WTC11 (cell line): ENCODE measurements at regions not wholly inside any gene's neighbourhood (a gene's known extent, or its start where the extent isn't known, plus 50 kb on each side); places are given as distances from the start of the nearest gene placed in this dataset.

Experiments
- ATAC-seq: fragments of 200-7000 bp; cut with Tn5 transposase; 2 replicates; pipeline ENCODE4 v1.10.0; 2021; ENCODE audit warnings: mild to moderate bottlenecking, moderate library complexity
- CTCF ChIA-PET: fragments of 300-600 bp; sonication (Branson Sonifier 250); formaldehyde crosslinking; loops from one replicate; lab custom pipeline; 2021; ENCODE audit warnings: antibody characterized with exemption; lab: Charles Lee
- POLR2A ChIA-PET: fragments of 350-600 bp; sonication (Branson Sonifier 250); formaldehyde crosslinking; loops from one replicate; lab custom pipeline; 2021; ENCODE audit warnings: antibody characterized with exemption; lab: Charles Lee
- DNase-seq: peaks from one replicate; pipeline ENCODE4 v3.0.0; 2021; ENCODE audit warnings: low spot score
- H3K27ac Mint-ChIP-seq: 2 replicates; pipeline ENCODE4 v1.8.0; 2021; ENCODE audit warnings: mixed read lengths
- H3K27me3 Mint-ChIP-seq: 2 replicates; pipeline ENCODE4 v1.8.0; 2021; ENCODE audit warnings: low read depth, mild to moderate bottlenecking, moderate library complexity, mixed read lengths
- H3K36me3 Mint-ChIP-seq: 2 replicates; pipeline ENCODE4 v1.8.0; 2021; ENCODE audit warnings: mixed read lengths
- H3K4me1 Mint-ChIP-seq: 2 replicates; pipeline ENCODE4 v1.8.0; 2022; ENCODE audit warnings: mixed read lengths
- H3K4me3 Mint-ChIP-seq: 2 replicates; pipeline ENCODE4 v1.8.0; 2021; ENCODE audit warnings: mild to moderate bottlenecking, moderate library complexity, mixed read lengths
- H3K9me3 Mint-ChIP-seq: 2 replicates; pipeline ENCODE4 v1.8.0; 2021; ENCODE audit warnings: mixed read lengths
- ATF1 ChIP-seq: sonication (generic); formaldehyde crosslinking; IDR thresholded peaks from 2 replicates; pipeline ENCODE4 v1.8.1; 2023; ENCODE audit warnings: mild to moderate bottlenecking, moderate library complexity, missing genetic modification reagents
- ATF2 ChIP-seq: sonication (generic); formaldehyde crosslinking; IDR thresholded peaks from 2 replicates; pipeline ENCODE4 v1.8.1; 2022; ENCODE audit warnings: low read depth, missing genetic modification reagents, borderline replicate concordance
- ATF3 ChIP-seq: sonication (generic); formaldehyde crosslinking; conservative IDR thresholded peaks from 2 replicates; pipeline ENCODE4 v1.8.1; 2022; ENCODE audit warnings: mild to moderate bottlenecking, missing genetic modification reagents
- ESRRA ChIP-seq: sonication (generic); formaldehyde crosslinking; IDR thresholded peaks from 2 replicates; pipeline ENCODE4 v1.8.1; 2022; ENCODE audit warnings: mild to moderate bottlenecking, missing genetic modification reagents, borderline replicate concordance
- FOXJ3 ChIP-seq: sonication (generic); formaldehyde crosslinking; IDR thresholded peaks from 2 replicates; pipeline ENCODE4 v1.9.0; 2021; ENCODE audit warnings: missing genetic modification reagents, mild to moderate bottlenecking, borderline replicate concordance
- FOXK1 ChIP-seq: sonication (generic); formaldehyde crosslinking; IDR thresholded peaks from 2 replicates; pipeline ENCODE4 v1.8.0; 2022; ENCODE audit warnings: mild to moderate bottlenecking, moderate library complexity, missing genetic modification reagents
- FOXP1 ChIP-seq: sonication (generic); formaldehyde crosslinking; IDR thresholded peaks from 2 replicates; pipeline ENCODE4 v1.8.0; 2022; ENCODE audit warnings: missing genetic modification reagents, mild to moderate bottlenecking, moderate library complexity, borderline replicate concordance
- GTF2I ChIP-seq: fragments of 250-450 bp; sonication (Bioruptor Pico); conservative IDR thresholded peaks from 2 replicates; pipeline ENCODE4 v1.4.0; 2021; ENCODE audit warnings: mild to moderate bottlenecking
- IRF2 ChIP-seq: sonication (generic); formaldehyde crosslinking; IDR thresholded peaks from 2 replicates; pipeline ENCODE4 v1.8.0; 2022; ENCODE audit warnings: low read depth, missing genetic modification reagents, borderline replicate concordance
- MAX ChIP-seq: sonication (generic); formaldehyde crosslinking; IDR thresholded peaks from 2 replicates; pipeline ENCODE4 v1.8.0; 2022; ENCODE audit warnings: mild to moderate bottlenecking, missing genetic modification reagents
- NFYB ChIP-seq: sonication (generic); formaldehyde crosslinking; conservative IDR thresholded peaks from 2 replicates; pipeline ENCODE4 v1.8.0; 2022; ENCODE audit warnings: low read depth, missing genetic modification reagents
- NR1H2 ChIP-seq: sonication (generic); formaldehyde crosslinking; IDR thresholded peaks from 2 replicates; pipeline ENCODE4 v1.9.0; 2021; ENCODE audit warnings: mild to moderate bottlenecking, moderate library complexity, missing genetic modification reagents
- NR3C1 ChIP-seq: sonication (generic); formaldehyde crosslinking; conservative IDR thresholded peaks from 2 replicates; pipeline ENCODE4 v1.8.1; 2023; ENCODE audit warnings: low read depth, mild to moderate bottlenecking, missing genetic modification reagents
- OVOL2 ChIP-seq: fragments of 250-450 bp; sonication (Bioruptor Pico); IDR thresholded peaks from 2 replicates; pipeline ENCODE4 v1.9.0; 2021; ENCODE audit warnings: mild to moderate bottlenecking, borderline replicate concordance
- PREB ChIP-seq: sonication (generic); formaldehyde crosslinking; IDR thresholded peaks from 2 replicates; pipeline ENCODE4 v1.8.1; 2022; ENCODE audit warnings: mild to moderate bottlenecking, missing genetic modification reagents, moderate library complexity, borderline replicate concordance
- PRRX2 ChIP-seq: fragments of 250-450 bp; sonication (Bioruptor Pico); IDR thresholded peaks from 2 replicates; pipeline ENCODE4 v1.8.0; 2021; ENCODE audit warnings: mild to moderate bottlenecking
- SMAD3 ChIP-seq: sonication (generic); formaldehyde crosslinking; IDR thresholded peaks from 2 replicates; pipeline ENCODE4 v1.8.0; 2022; ENCODE audit warnings: missing genetic modification reagents, mild to moderate bottlenecking, borderline replicate concordance
- ZNF138 ChIP-seq: sonication (generic); formaldehyde crosslinking; conservative IDR thresholded peaks from 2 replicates; pipeline ENCODE4 v1.8.1; 2022; ENCODE audit warnings: mild to moderate bottlenecking, moderate library complexity, missing genetic modification reagents
- ZNF416 ChIP-seq: fragments of 250-450 bp; sonication (Bioruptor Pico); IDR thresholded peaks from 2 replicates; pipeline ENCODE4 v1.9.0; 2021; ENCODE audit warnings: mild to moderate bottlenecking, inconsistent platforms
- ZNF512 ChIP-seq: sonication (generic); formaldehyde crosslinking; IDR thresholded peaks from 2 replicates; pipeline ENCODE4 v1.8.1; 2022; ENCODE audit warnings: missing genetic modification reagents, borderline replicate concordance
- ZNF671 ChIP-seq: fragments of 250-450 bp; sonication (Bioruptor Pico); IDR thresholded peaks from 2 replicates; pipeline ENCODE4 v1.8.0; 2021; ENCODE audit warnings: mild to moderate bottlenecking
- TF ChIP-seq, protein P1 (sequence below): sonication (generic); formaldehyde crosslinking; IDR thresholded peaks from 2 replicates; pipeline ENCODE4 v1.8.1; 2023; ENCODE audit warnings: mild to moderate bottlenecking, moderate library complexity, missing genetic modification reagents
- TF ChIP-seq, protein P2 (sequence below): sonication (generic); formaldehyde crosslinking; IDR thresholded peaks from 2 replicates; pipeline ENCODE4 v1.8.0; 2022; ENCODE audit warnings: mild to moderate bottlenecking, missing genetic modification reagents
- TF ChIP-seq, protein P3 (sequence below): sonication (generic); formaldehyde crosslinking; IDR thresholded peaks from 2 replicates; pipeline ENCODE4 v1.8.1; 2022; ENCODE audit warnings: mild to moderate bottlenecking, moderate library complexity, missing genetic modification reagents
- TF ChIP-seq, protein P4 (sequence below): fragments of 250-450 bp; sonication (Bioruptor Pico); IDR thresholded peaks from 2 replicates; pipeline ENCODE4 v1.9.0; 2021; ENCODE audit warnings: moderate library complexity, mild to moderate bottlenecking, inconsistent platforms, borderline replicate concordance
- TF ChIP-seq, protein P5 (sequence below): fragments of 250-450 bp; sonication (Bioruptor Pico); IDR thresholded peaks from 2 replicates; pipeline ENCODE4 v1.9.0; 2021; ENCODE audit warnings: mild to moderate bottlenecking

GRCh38 chr13:104694397-104694796 lies 1628.2 kb upstream of the SLC10A2 start:
- TF ChIP-seq, protein P1, sequence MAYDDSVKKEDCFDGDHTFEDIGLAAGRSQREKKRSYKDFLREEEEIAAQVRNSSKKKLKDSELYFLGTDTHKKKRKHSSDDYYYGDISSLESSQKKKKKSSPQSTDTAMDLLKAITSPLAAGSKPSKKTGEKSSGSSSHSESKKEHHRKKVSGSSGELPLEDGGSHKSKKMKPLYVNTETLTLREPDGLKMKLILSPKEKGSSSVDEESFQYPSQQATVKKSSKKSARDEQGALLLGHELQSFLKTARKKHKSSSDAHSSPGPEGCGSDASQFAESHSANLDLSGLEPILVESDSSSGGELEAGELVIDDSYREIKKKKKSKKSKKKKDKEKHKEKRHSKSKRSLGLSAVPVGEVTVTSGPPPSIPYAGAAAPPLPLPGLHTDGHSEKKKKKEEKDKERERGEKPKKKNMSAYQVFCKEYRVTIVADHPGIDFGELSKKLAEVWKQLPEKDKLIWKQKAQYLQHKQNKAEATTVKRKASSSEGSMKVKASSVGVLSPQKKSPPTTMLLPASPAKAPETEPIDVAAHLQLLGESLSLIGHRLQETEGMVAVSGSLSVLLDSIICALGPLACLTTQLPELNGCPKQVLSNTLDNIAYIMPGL (CRISPR knock-in tag): no peak
- TF ChIP-seq NR3C1 (no peak), NR1H2 (CRISPR knock-in tag) (no peak), PREB (no peak), ZNF512 (CRISPR knock-in tag) (no peak), ESRRA (CRISPR knock-in tag) (no peak), PRRX2 (CRISPR knock-in tag) (no peak), ZNF138 (CRISPR knock-in tag) (no peak), FOXK1 (CRISPR knock-in tag) (no peak), FOXP1 (CRISPR knock-in tag) (no peak)
- no peak overlapping the region for H3K4me3 Mint-ChIP-seq
- H3K4me1 Mint-ChIP-seq: no peaks in the 10 kb centered on the region
- CTCF ChIA-PET: no interaction called here
- POLR2A ChIA-PET: no interaction called here
- H3K27ac Mint-ChIP-seq: no peak overlapping the region
- H3K9me3 Mint-ChIP-seq: no peaks in the 10 kb centered on the region
- H3K36me3 Mint-ChIP-seq: no peaks in the 10 kb centered on the region
- no peaks in the 10 kb centered on the region for H3K27me3 Mint-ChIP-seq
- ATAC-seq (no peak), DNase-seq (no peak)

GRCh38 chr13:104693126-104693525 lies 1626.9 kb upstream of the SLC10A2 start:
- TF ChIP-seq ESRRA (CRISPR knock-in tag) (no peak), MAX (CRISPR knock-in tag) (no peak), ATF3 (no peak), GTF2I (CRISPR knock-in tag) (no peak), ATF2 (CRISPR knock-in tag) (no peak), SMAD3 (CRISPR knock-in tag) (no peak), ZNF138 (CRISPR knock-in tag) (no peak), ATF1 (no peak), NFYB (CRISPR knock-in tag) (no peak), ZNF416 (CRISPR knock-in tag) (no peak), FOXJ3 (no peak), IRF2 (CRISPR knock-in tag) (no peak), ZNF671 (CRISPR knock-in tag) (no peak), FOXK1 (CRISPR knock-in tag) (no peak), OVOL2 (CRISPR knock-in tag) (no peak)
- TF ChIP-seq, protein P2, sequence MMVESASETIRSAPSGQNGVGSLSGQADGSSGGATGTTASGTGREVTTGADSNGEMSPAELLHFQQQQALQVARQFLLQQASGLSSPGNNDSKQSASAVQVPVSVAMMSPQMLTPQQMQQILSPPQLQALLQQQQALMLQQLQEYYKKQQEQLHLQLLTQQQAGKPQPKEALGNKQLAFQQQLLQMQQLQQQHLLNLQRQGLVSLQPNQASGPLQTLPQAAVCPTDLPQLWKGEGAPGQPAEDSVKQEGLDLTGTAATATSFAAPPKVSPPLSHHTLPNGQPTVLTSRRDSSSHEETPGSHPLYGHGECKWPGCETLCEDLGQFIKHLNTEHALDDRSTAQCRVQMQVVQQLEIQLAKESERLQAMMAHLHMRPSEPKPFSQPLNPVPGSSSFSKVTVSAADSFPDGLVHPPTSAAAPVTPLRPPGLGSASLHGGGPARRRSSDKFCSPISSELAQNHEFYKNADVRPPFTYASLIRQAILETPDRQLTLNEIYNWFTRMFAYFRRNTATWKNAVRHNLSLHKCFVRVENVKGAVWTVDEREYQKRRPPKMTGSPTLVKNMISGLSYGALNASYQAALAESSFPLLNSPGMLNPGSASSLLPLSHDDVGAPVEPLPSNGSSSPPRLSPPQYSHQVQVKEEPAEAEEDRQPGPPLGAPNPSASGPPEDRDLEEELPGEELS (CRISPR knock-in tag): no peak
- TF ChIP-seq, protein P3, sequence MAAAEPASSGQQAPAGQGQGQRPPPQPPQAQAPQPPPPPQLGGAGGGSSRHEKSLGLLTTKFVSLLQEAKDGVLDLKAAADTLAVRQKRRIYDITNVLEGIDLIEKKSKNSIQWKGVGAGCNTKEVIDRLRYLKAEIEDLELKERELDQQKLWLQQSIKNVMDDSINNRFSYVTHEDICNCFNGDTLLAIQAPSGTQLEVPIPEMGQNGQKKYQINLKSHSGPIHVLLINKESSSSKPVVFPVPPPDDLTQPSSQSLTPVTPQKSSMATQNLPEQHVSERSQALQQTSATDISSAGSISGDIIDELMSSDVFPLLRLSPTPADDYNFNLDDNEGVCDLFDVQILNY (CRISPR knock-in tag): no peak
- TF ChIP-seq, protein P4, sequence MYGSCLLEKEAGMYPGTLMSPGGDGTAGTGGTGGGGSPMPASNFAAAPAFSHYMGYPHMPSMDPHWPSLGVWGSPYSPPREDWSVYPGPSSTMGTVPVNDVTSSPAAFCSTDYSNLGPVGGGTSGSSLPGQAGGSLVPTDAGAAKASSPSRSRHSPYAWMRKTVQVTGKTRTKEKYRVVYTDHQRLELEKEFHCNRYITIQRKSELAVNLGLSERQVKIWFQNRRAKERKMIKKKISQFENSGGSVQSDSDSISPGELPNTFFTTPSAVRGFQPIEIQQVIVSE: no peak
- TF ChIP-seq, protein P5, sequence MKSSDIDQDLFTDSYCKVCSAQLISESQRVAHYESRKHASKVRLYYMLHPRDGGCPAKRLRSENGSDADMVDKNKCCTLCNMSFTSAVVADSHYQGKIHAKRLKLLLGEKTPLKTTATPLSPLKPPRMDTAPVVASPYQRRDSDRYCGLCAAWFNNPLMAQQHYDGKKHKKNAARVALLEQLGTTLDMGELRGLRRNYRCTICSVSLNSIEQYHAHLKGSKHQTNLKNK: no peak
- ChIA-PET CTCF (no interaction called here), POLR2A (no interaction called here)
- Mint-ChIP-seq H3K4me3 (no peak overlapping the region), H3K27me3 (no peaks in the 10 kb centered on the region), H3K4me1 (no peaks in the 10 kb centered on the region), H3K27ac (no peak overlapping the region), H3K36me3 (no peaks in the 10 kb centered on the region), H3K9me3 (no peaks in the 10 kb centered on the region)
- no peak for DNase-seq
- no peak for ATAC-seq
